Mesendoderm (in vitro differentiated cells): ENCODE measurements at regions not wholly inside any gene's neighbourhood (a gene's known extent, or its start where the extent isn't known, plus 50 kb on each side); places are given as distances from the start of the nearest gene placed in this dataset.
A peak's percentile ranks its signal among the peaks of the same experiment; 100 is the strongest.
"Not testable (repeated sequence)": the region's sequence is repeated elsewhere in the genome, so short reads cannot be mapped to it uniquely, and the experiment has no call there.

Experiments used
- DNase-seq: peaks from one replicate; pipeline ENCODE4 v3.0.0; 2013
- H2AK5ac ChIP-seq: 2 replicates; pipeline ENCODE4 v1.6.1; 2013; ENCODE audit warnings: low read length, inconsistent platforms
- H2BK120ac ChIP-seq: 2 replicates; pipeline ENCODE4 v1.6.1; 2013; ENCODE audit warnings: low read depth, mild to moderate bottlenecking, low read length, moderate library complexity, mixed read lengths
- H2BK15ac ChIP-seq: replicated peaks from 2 replicates; pipeline ENCODE4 v1.6.1; 2013; ENCODE audit warnings: low read depth, mild to moderate bottlenecking, moderate library complexity
- H2BK5ac ChIP-seq: 2 replicates; pipeline ENCODE4 v1.6.1; 2013; ENCODE audit warnings: low read length, inconsistent platforms
- H3K18ac ChIP-seq: 2 replicates; pipeline ENCODE4 v1.6.1; 2013; ENCODE audit warnings: mild to moderate bottlenecking, low read length, mixed read lengths
- H3K23ac ChIP-seq: one replicate; pipeline ENCODE4 v1.6.1; 2013; ENCODE audit warnings: low read length
- H3K27ac ChIP-seq: 2 replicates; pipeline ENCODE4 v1.5.1; 2013; ENCODE audit warnings: low read depth, mild to moderate bottlenecking, inconsistent platforms, low read length, moderate library complexity
- H3K27me3 ChIP-seq: 2 replicates; pipeline ENCODE4 v1.6.1; 2013; ENCODE audit warnings: low read length, control low read depth, mild to moderate bottlenecking, inconsistent platforms; ENCODE audit not compliant: insufficient read depth, poor library complexity
- H3K36me3 ChIP-seq: 2 replicates; pipeline ENCODE4 v1.6.1; 2013; ENCODE audit warnings: low read length, inconsistent platforms; ENCODE audit not compliant: control insufficient read depth, insufficient read depth
- H3K4ac ChIP-seq: one replicate; pipeline ENCODE4 v1.6.1; 2013; ENCODE audit warnings: low read depth, mild to moderate bottlenecking, low read length, moderate library complexity
- H3K4me1 ChIP-seq: 2 replicates; pipeline ENCODE4 v1.6.1; 2013; ENCODE audit warnings: low read depth, low read length, inconsistent platforms; ENCODE audit not compliant: control insufficient read depth
- H3K4me2 ChIP-seq: 2 replicates; pipeline ENCODE4 v1.6.1; 2013; ENCODE audit warnings: low read length
- H3K4me3 ChIP-seq: 2 replicates; pipeline ENCODE4 v1.5.1; 2013; ENCODE audit warnings: mild to moderate bottlenecking, low read length
- H3K56ac ChIP-seq: one replicate; pipeline ENCODE4 v1.6.1; 2013; ENCODE audit warnings: low read length
- H3K79me1 ChIP-seq: 2 replicates; pipeline ENCODE4 v1.6.1; 2013; ENCODE audit warnings: low read length, inconsistent platforms
- H3K79me2 ChIP-seq: 2 replicates; pipeline ENCODE4 v1.6.1; 2013; ENCODE audit warnings: mild to moderate bottlenecking, low read length; ENCODE audit not compliant: control insufficient read depth, insufficient read depth
- H3K9ac ChIP-seq: 2 replicates; pipeline ENCODE4 v1.6.1; 2013; ENCODE audit warnings: low read length, inconsistent platforms
- H4K5ac ChIP-seq: one replicate; pipeline ENCODE4 v1.6.1; 2013; ENCODE audit warnings: low read length
- H4K8ac ChIP-seq: one replicate; pipeline ENCODE4 v1.6.1; 2013; ENCODE audit warnings: low read depth, mild to moderate bottlenecking, control low read depth, low read length, moderate library complexity
- WGBS: extraction: QIAGEN DNeasy Blood & Tissue Kit; methylation state at CpG from one replicate; pipeline ENCODE4 v1.1.7; 2013; ENCODE audit warnings: low lambda C conversion rate, missing lambda C conversion rate; ENCODE audit not compliant: insufficient coverage; ENCODE audit errors: extremely low coverage; 5-methylcytosine and 5-hydroxymethylcytosine counted together

GRCh38 chrX:76918033-76918432, 490.5 kb downstream of the MAGEE1 start:
- no peak for DNase-seq
- H3K27me3 ChIP-seq: no peaks in the 10 kb centered on the region
- H3K23ac ChIP-seq: no peak overlapping the region
- no peak overlapping the region for H3K27ac ChIP-seq
- H3K4ac ChIP-seq: no peak overlapping the region
- H4K5ac ChIP-seq: no peak overlapping the region
- no peak overlapping the region for H2BK120ac ChIP-seq
- no peak overlapping the region for H3K4me2 ChIP-seq
- H3K36me3 ChIP-seq: no peaks in the 10 kb centered on the region
- H3K79me2 ChIP-seq: no peaks in the 10 kb centered on the region
- H2AK5ac ChIP-seq: no peak overlapping the region
- no peaks in the 10 kb centered on the region for H3K79me1 ChIP-seq
- H3K56ac ChIP-seq: no peak overlapping the region
- no peak overlapping the region for H2BK15ac ChIP-seq
- no peak overlapping the region for H3K18ac ChIP-seq
- H3K4me1 ChIP-seq: no peaks in the 10 kb centered on the region
- H3K9ac ChIP-seq: no peak overlapping the region
- no peak overlapping the region for H2BK5ac ChIP-seq
- no peak overlapping the region for H4K8ac ChIP-seq
- no CpG with 5 or more reads among the region's 1 CpG for WGBS
- H3K4me3 ChIP-seq: no peak overlapping the region

DNA sequence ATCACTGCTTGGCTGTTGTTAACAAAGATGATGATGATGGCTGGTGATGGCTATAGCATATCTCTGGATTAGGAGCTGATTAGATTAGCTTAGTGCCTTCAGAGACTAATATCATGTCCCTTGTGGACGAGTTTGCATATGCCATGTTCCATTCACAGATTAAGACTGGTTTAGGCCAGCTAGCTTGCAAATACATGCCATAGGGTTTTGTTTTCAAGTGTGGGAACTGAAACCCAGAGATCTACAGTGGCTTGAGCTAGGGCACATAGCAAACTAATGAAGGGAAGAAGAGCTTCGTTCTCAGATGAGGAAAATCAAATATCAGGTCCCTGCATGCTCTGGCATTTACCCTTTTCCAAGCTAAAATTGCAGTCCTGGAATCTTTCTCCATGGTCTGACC, 492.3 kb downstream of the MAGEE1 start:
- Histone ChIP-seq H2AK5ac (no peak overlapping the region), H4K5ac (no peak overlapping the region), H2BK120ac (no peak overlapping the region), H3K36me3 (no peaks in the 10 kb centered on the region), H3K27me3 (no peaks in the 10 kb centered on the region), H2BK15ac (no peak overlapping the region), H4K8ac (no peak overlapping the region), H2BK5ac (no peak overlapping the region), H3K27ac (no peak overlapping the region), H3K23ac (no peak overlapping the region), H3K4ac (no peak overlapping the region), H3K79me1 (no peaks in the 10 kb centered on the region), H3K4me1 (no peaks in the 10 kb centered on the region), H3K56ac (no peak overlapping the region), H3K79me2 (no peaks in the 10 kb centered on the region), H3K18ac (no peak overlapping the region), H3K9ac (no peak overlapping the region), H3K4me2 (no peak overlapping the region), H3K4me3 (no peak overlapping the region)
- WGBS: no CpG with 5 or more reads among the region's 2 CpGs
- peak; percentile 0 for DNase-seq

- no peak overlapping the region for H3K4ac ChIP-seq
- no peak overlapping the region for H2AK5ac ChIP-seq
- no peaks in the 10 kb centered on the region for H3K79me2 ChIP-seq
- H3K18ac ChIP-seq: no peak overlapping the region
- H3K79me1 ChIP-seq: no peaks in the 10 kb centered on the region
- no peak overlapping the region for H3K23ac ChIP-seq
- no peaks in the 10 kb centered on the region for H3K4me1 ChIP-seq
- no peak overlapping the region for H4K5ac ChIP-seq
- H3K27ac ChIP-seq: no peak overlapping the region
- H3K4me2 ChIP-seq: no peak overlapping the region
- no CpG with 5 or more reads among the region's 1 CpG for WGBS
- no peaks in the 10 kb centered on the region for H3K27me3 ChIP-seq
- no peak overlapping the region for H2BK15ac ChIP-seq
- H4K8ac ChIP-seq: no peak overlapping the region
- DNase-seq: no peak
- H3K9ac ChIP-seq: no peak overlapping the region
- no peak overlapping the region for H2BK120ac ChIP-seq
- H2BK5ac ChIP-seq: no peak overlapping the region
- H3K4me3 ChIP-seq: no peak overlapping the region
- no peak overlapping the region for H3K56ac ChIP-seq
- no peaks in the 10 kb centered on the region for H3K36me3 ChIP-seq
Observed at GRCh38 chrX:76920607-76921006, 493.1 kb downstream of the MAGEE1 start.

- no peak overlapping the region for H3K4ac ChIP-seq
- no peak overlapping the region for H3K18ac ChIP-seq
- H3K56ac ChIP-seq: no peak overlapping the region
- H2BK15ac ChIP-seq: no peak overlapping the region
- no peak overlapping the region for H3K4me3 ChIP-seq
- no peak overlapping the region for H4K8ac ChIP-seq
- no peak overlapping the region for H3K4me2 ChIP-seq
- no peaks in the 10 kb centered on the region for H3K79me2 ChIP-seq
- H3K79me1 ChIP-seq: no peaks in the 10 kb centered on the region
- H2BK120ac ChIP-seq: no peak overlapping the region
- H3K9ac ChIP-seq: no peak overlapping the region
- no peaks in the 10 kb centered on the region for H3K4me1 ChIP-seq
- H3K36me3 ChIP-seq: no peaks in the 10 kb centered on the region
- no peak overlapping the region for H3K23ac ChIP-seq
- no peak overlapping the region for H2AK5ac ChIP-seq
- no peaks in the 10 kb centered on the region for H3K27me3 ChIP-seq
- H3K27ac ChIP-seq: no peak overlapping the region
- no peak overlapping the region for H4K5ac ChIP-seq
- DNase-seq: no peak
- H2BK5ac ChIP-seq: no peak overlapping the region
Observed at GRCh38 chrX:76921176-76921575, 493.7 kb downstream of the MAGEE1 start.

DNA sequence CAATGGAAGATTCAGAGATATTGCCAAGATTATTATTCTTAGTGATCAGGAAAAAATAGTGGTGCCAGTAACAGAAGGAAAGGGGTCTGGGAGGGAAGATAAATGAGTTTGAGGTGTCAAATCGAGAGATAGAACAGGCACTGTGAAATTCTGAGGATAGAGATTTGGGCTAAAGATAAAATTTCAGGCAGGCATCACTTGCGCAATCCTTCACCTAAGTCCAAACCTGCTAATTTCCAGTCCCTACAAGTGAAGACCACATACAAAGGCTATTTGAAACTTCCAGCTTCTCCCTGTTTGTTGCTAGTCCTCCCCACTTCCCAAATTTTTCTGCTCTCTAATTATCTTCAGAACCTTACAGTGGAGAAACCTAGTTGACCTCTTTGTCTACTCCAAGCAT, 494.6 kb downstream of the MAGEE1 start:
- H2BK120ac ChIP-seq: no peak overlapping the region
- no peak overlapping the region for H2BK15ac ChIP-seq
- no CpG with 5 or more reads among the region's 2 CpGs for WGBS

GRCh38 chrX:76924616-76925015, 497.1 kb downstream of the MAGEE1 start:
- WGBS: no CpG with 5 or more reads among the region's 7 CpGs

More for the DNA sequence above, 494.6 kb downstream of the MAGEE1 start:
- Histone ChIP-seq H3K56ac (no peak overlapping the region), H2AK5ac (no peak overlapping the region), H3K4me3 (no peak overlapping the region), H3K27me3 (no peaks in the 10 kb centered on the region), H3K9ac (no peak overlapping the region), H3K36me3 (no peaks in the 10 kb centered on the region), H3K27ac (no peak overlapping the region), H4K8ac (no peak overlapping the region), H3K79me2 (no peaks in the 10 kb centered on the region), H2BK5ac (no peak overlapping the region), H4K5ac (no peak overlapping the region), H3K18ac (no peak overlapping the region), H3K4ac (no peak overlapping the region), H3K4me1 (no peaks in the 10 kb centered on the region), H3K4me2 (no peak overlapping the region), H3K79me1 (no peaks in the 10 kb centered on the region), H3K23ac (no peak overlapping the region)
- no peak for DNase-seq

More at GRCh38 chrX:76924616-76925015, 497.1 kb downstream of the MAGEE1 start:
- H4K8ac ChIP-seq, H3K36me3 ChIP-seq, H2BK5ac ChIP-seq, H3K4me3 ChIP-seq, H3K4me1 ChIP-seq, H4K5ac ChIP-seq, H3K27me3 ChIP-seq, H2BK15ac ChIP-seq, H3K18ac ChIP-seq, H2AK5ac ChIP-seq, H3K56ac ChIP-seq, H3K79me1 ChIP-seq, H3K23ac ChIP-seq, H3K9ac ChIP-seq, H3K27ac ChIP-seq, H3K79me2 ChIP-seq, H3K4ac ChIP-seq, H3K4me2 ChIP-seq, H2BK120ac ChIP-seq: not testable (repeated sequence)
- peak; percentile 42 for DNase-seq
